GM18505 (cell line): ENCODE measurements at regions not wholly inside any gene's neighbourhood (a gene's known extent, or its start where the extent isn't known, plus 50 kb on each side); places are given as distances from the start of the nearest gene placed in this dataset.
"Not testable (repeated sequence)": the region's sequence is repeated elsewhere in the genome, so short reads cannot be mapped to it uniquely, and the experiment has no call there.

Experiments
- ATAC-seq: cut with Tn5 transposase; IDR thresholded peaks from one replicate; pipeline ENCODE4 v1.9.1; 2021; ENCODE audit not compliant: unreplicated experiment
- POLR2A ChIP-seq: IDR thresholded peaks from 4 replicates; pipeline ENCODE4 v1.6.1; 2011; ENCODE audit warnings: borderline replicate concordance; ENCODE audit not compliant: insufficient read depth, insufficient read length; ENCODE audit errors: extremely low read depth

- no peak for ATAC-seq
- no peak for TF ChIP-seq POLR2A
These were observed 50.8 kb upstream of the PCSK1 start for GRCh38 chr5:96483878-96484277.

- no peak for ATAC-seq
- no peak for TF ChIP-seq POLR2A
These were observed 54.8 kb upstream of the PCSK1 start for GRCh38 chr5:96487859-96488258.

- no peak for ATAC-seq
- TF ChIP-seq POLR2A, result no peak
These were observed 56.5 kb upstream of the PCSK1 start for GRCh38 chr5:96489532-96489931.

- TF ChIP-seq POLR2A, result no peak
- ATAC-seq, result no peak
These were observed 59.5 kb upstream of the PCSK1 start for GRCh38 chr5:96492459-96493047.

- no peak for ATAC-seq
These were observed 60.3 kb upstream of the PCSK1 start for GRCh38 chr5:96493219-96493790.

GRCh38 chr5:96495412-96495811 is 62.4 kb upstream of the PCSK1 start:
- not testable (repeated sequence) for ATAC-seq

More at GRCh38 chr5:96493219-96493790, 60.3 kb upstream of the PCSK1 start:
- no peak for TF ChIP-seq POLR2A

GRCh38 chr5:96497027-96497426 is 64.0 kb upstream of the PCSK1 start:
- ATAC-seq, result not testable (repeated sequence)

GRCh38 chr5:96499753-96500345 is 66.8 kb upstream of the PCSK1 start:
- ATAC-seq, result no peak
- no peak for TF ChIP-seq POLR2A

- no peak for ATAC-seq
- TF ChIP-seq POLR2A, result no peak
These were observed 69.1 kb upstream of the PCSK1 start for GRCh38 chr5:96501991-96502646.

GRCh38 chr5:96503501-96504236 is 70.6 kb upstream of the PCSK1 start:
- ATAC-seq, result no peak

GRCh38 chr5:96506376-96506775 is 73.3 kb upstream of the PCSK1 start:
- TF ChIP-seq POLR2A, result no peak
- no peak for ATAC-seq

More at GRCh38 chr5:96503501-96504236, 70.6 kb upstream of the PCSK1 start:
- no peak for TF ChIP-seq POLR2A

- no peak for ATAC-seq
These were observed 73.9 kb upstream of the PCSK1 start for GRCh38 chr5:96506866-96507527.

GRCh38 chr5:96509316-96509715 is 76.3 kb upstream of the PCSK1 start:
- no peak for TF ChIP-seq POLR2A
- ATAC-seq, result no peak

More at GRCh38 chr5:96506866-96507527, 73.9 kb upstream of the PCSK1 start:
- no peak for TF ChIP-seq POLR2A

- no peak for ATAC-seq
- no peak for TF ChIP-seq POLR2A
These were observed 76.8 kb upstream of the PCSK1 start for GRCh38 chr5:96509721-96510350.
